ENCODE measurements at regions not wholly inside any gene's neighbourhood (a gene's known extent, or its start where the extent isn't known, plus 50 kb on each side); places are given as distances from the start of the nearest gene placed in this dataset.

- TF ChIP-seq EZH2 (IDR thresholded peaks at IDR 0.05; ENCODE audit: insufficient read depth, poor library complexity, severe bottlenecking) (no peak), EZH2phosphoT487 (IDR thresholded peaks at IDR 0.05; ENCODE audit: insufficient read depth, low read depth) (no peak)
Observed at GRCh38 chr3:118740722-118741290, 293.8 kb downstream of the IGSF11 start.

All from GM23248 (cell line).